ENCODE measurements at regions not wholly inside any gene's neighbourhood (a gene's known extent, or its start where the extent isn't known, plus 50 kb on each side); places are given as distances from the start of the nearest gene placed in this dataset.

GRCh38 chr5:56303511-56303910 is 70.4 kb upstream of the ANKRD55 start:
- TF ChIP-seq CTCF (IDR thresholded peaks at IDR 0.05) = no peak
- no peak for TF ChIP-seq ZFX (IDR thresholded peaks at IDR 0.05; ENCODE audit: borderline replicate concordance)
